ENCODE measurements at regions not wholly inside any gene's neighbourhood (a gene's known extent, or its start where the extent isn't known, plus 50 kb on each side); places are given as distances from the start of the nearest gene placed in this dataset.
"Not testable (repeated sequence)": the region's sequence is repeated elsewhere in the genome, so short reads cannot be mapped to it uniquely, and the experiment has no call there.

DNA sequence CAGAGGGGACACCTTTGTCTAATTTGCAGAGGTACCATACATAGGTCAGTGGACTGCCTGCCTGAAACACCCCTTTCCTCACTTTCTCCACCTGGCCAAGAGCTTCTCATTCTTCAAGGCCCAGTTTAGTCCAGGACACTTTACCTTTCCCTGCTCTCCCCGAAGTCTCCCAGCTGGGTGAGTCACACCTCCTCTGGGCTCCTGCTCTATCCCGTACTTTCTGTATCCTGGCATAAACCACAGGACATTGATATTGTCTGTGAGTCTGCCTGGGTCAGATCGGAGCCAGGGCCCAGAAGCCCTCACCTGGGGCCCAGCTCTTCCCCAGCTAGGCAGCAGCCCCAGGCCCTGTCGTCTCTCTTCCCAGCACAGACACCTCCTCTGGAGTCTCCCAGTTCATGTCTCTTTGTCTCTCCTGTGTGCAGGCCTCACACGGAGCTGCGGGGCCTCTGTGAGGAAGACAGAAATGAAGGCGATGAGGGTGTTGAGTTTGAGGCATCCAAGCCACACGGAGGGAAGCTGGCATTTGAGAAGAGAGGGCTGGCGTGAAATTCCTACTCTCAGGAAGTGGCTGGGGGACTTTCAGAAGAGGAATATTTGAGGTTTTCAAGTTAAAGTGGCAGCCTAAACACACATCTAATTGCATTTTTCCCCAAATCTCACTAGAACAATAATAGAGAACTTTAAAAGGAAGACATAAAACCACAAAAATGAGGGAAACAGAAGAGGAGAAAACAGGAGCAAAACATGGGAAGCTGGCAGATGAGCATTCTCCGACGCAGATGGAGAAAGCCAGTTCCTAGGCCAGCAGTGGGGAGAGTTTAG lies 79.6 kb upstream of the LAPTM4A start:
- peak; percentile 59 for DNase-seq (ENCODE audit: low spot score)

DNA sequence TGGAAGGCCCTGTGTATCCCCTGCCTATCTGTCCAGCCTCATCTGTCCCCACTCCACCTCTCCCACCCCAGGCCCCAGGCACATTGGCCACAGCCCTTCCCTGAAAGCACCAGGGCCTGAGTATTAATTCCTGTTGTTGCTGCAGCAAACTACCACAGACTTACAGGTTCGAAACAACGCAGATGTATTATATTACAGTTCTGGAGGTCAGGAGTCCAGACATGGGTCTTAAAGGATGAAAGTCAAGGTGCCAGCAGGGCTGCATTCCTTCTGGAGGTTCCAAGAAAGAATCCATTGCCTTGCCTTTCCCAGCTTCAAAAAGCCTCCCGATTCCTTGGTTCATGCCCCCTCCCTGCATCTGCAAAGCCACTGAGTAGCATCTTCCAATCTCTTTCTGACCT lies 78.7 kb upstream of the LAPTM4A start:
- no peak for DNase-seq (ENCODE audit: low spot score)

DNA sequence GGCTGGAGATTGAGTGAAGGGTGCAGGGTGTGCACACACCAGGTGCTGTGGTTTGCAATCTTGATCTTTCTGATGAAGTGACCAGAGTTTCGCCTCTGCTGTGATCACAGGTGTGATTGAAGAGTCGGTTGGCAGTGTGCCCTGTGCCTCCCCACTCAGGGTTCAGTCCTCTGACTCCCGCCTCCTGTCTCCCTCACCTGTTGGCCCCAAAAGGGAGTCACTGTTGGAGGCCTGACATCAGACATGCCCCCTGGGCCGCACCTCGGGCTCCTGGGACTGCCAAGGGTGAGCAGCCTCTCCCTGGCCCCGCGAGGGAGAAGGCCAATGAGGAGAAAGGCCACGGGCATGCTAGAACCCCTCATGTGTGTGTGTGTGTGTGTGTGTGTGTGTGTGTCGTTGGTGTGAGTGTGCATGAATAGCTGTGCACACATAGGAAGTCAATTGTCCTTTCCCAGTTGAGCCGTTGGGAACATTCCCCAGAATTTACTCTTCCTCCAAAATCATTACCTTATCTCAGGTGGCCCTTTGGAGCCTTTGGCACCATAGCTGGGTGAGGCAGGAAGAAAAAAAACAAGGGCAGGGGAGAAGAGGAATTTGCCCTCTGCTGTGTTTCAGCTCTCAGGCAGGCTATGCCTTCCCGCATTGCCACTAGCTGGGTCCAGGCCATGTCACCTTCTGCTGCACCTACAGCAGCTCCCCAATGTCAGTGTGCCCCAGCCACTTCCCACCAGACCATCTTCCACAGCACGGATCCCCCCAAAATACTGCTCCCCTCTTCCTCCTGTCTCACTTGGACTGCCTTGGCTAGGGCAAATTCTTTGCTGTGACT lies 78.1 kb upstream of the LAPTM4A start:
- DNase-seq (ENCODE audit: low spot score), result no peak

DNA sequence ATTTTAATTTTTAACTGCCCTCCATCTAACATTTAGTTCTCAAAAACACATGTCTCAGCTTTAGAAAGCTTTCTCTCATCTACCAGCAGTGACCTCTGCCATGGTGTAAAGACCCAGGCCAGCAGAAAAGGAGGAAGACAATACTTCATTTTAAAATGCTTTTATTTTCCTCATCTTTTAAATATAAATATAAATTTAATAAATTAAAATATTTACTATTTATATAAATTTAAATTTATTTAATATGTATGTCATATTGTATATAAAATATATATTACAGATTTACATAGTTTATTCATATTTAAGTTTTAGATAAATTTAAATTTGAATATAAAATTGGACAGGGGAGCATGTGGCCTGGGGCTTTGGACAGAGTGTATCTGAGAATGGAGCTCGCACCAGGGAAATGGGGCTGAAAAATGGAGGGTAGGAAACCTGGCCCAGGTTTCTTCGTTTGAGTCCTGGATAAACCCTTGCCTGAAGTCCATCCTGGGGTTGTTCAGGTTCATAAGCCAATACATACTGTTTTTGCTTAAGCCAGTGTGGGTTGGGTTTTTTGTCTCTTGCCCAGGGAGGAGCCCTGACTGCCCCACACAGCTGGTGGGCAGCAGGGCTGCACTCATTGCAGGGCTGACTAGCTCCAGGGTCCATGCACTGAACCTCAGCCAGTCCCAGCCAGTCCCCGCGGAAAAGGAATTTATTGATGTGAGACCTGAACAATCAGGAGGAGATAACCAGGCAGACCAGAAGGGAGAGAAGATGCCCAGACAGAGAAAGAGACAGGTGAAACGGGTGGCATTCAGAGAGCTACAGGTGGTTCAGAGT lies 77.3 kb upstream of the LAPTM4A start:
- no peak for DNase-seq (ENCODE audit: low spot score)

DNA sequence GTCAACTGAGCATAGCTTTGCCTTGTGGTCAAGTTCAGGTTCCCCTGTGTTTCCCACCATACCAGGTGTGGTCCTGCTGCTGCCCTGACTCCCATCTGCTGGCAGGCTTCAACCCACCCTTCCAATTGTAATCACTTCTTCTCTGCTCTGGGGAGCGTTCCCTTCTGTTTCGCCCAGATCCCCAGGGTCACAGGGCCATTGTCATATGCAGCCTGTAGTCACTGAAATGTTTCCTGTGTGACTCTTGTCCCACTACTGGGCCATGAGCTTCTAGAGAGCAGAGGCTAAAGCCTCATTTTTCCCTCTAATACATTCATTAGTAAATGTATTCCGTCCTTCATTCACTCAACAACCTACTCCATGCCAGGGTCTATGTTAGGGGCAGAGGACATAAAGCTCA lies 75.0 kb upstream of the LAPTM4A start:
- no peak for DNase-seq (ENCODE audit: low spot score)

DNA sequence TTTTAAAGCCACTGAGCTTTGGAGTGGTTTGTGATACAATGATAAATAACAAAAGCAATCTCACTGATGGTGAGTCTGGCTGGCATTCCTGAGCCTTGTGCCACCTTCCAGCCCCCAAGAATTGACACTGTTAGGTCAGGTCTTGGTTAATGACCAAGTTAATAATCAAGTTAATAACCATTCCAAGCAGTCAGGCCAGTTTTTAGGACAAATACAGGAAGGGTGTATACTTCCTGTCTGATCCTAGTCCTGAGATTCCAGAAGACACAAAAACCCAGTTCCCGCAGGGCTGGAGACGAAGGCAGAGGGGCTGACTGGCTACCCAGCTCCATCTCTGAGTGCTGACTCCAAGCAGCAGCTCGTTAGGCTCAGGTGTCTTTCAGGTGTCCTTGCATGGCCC lies 74.6 kb upstream of the LAPTM4A start:
- DNase-seq (ENCODE audit: low spot score), result no peak

DNA sequence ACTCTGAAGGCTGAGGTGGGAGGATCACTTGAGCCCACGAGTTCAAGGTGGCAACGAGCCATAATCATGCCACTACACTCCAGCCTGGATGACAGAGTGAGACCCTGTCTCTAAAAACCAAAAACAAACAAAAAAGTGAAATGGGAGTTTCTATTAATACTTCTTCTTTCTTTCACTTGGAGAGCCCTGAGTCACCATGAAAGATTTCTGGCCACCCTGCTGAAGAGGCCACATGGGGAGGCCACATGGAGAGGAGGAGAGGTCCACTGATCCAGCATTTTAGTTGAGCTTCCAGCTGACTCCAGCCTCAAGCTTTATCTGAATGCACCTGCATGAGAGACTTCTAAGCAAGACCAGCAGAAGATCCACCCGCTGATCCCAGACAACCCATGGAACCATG lies 74.2 kb upstream of the LAPTM4A start:
- DNase-seq (ENCODE audit: low spot score), result no peak

DNA sequence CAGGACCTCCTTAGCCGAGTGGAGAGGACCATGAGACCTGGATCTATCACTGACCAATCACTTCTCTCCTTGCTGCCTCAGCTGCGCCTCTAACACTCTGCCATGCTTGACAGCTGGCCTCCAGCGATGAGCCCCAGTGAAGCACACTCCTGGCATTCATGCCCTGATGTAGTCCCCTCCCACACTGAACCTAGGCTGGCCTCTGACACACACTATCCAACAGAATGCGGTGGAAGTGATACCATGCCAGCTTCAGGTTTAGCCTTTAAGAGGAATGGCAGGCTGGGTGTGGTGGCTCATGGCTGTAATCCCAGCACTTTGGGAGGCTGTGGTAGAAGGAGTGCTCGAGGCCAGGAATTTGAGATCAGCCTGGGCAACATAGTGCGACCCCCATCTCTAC lies 73.7 kb upstream of the LAPTM4A start:
- DNase-seq (ENCODE audit: low spot score), result no peak

DNA sequence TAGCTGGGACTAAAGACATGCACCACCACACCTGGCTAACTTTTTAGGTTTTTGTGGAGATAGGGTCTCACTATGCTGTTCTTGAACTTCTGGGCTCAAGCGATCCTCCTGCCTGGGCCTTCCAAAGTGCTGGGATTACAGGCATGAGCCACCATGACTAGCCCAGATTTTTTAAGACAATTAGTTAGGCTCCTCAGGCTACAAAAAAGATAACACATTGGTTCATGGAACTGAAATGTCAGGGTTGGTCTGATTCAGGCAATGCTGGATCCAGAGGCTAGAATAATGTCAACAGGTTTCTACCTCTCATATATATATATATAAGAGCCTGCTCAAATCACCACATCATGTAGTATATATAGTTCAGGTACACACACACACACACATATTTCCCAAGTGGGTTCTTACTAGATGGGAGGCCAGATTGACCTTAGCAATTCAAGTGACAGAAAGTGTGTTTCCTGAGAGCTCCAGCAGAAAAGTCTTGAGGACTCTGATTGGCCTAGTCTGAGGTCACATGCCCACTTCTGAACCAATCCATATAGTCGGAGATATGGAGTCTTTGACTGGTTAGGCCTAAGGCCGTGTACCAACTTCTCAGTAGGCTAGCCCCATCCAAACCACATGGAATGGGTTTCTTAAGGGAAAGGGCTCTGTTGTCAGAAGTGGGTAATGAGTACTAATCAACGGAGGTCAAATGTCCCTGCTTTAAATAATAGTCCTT lies 72.6 kb upstream of the LAPTM4A start:
- no peak for DNase-seq (ENCODE audit: low spot score)

DNA sequence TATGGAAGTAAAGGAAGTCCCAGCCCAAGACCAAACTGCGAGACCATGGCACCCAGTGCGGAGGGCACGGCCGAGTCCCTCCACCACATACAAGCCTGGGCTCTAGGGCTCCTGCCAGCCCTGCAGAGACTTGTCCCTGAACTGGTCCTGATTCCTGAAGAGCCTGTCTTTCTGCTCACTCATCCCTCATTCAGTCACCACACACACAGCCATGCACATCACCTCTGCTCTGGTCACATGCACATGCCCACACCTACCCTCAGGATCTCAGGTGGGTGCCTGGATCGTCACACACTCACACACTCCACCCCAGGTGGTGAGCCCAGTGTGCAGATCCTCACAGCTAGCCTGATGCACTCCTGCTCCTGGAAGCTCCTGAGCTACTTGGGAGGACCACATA lies 71.4 kb upstream of the LAPTM4A start:
- no peak for DNase-seq (ENCODE audit: low spot score)

DNA sequence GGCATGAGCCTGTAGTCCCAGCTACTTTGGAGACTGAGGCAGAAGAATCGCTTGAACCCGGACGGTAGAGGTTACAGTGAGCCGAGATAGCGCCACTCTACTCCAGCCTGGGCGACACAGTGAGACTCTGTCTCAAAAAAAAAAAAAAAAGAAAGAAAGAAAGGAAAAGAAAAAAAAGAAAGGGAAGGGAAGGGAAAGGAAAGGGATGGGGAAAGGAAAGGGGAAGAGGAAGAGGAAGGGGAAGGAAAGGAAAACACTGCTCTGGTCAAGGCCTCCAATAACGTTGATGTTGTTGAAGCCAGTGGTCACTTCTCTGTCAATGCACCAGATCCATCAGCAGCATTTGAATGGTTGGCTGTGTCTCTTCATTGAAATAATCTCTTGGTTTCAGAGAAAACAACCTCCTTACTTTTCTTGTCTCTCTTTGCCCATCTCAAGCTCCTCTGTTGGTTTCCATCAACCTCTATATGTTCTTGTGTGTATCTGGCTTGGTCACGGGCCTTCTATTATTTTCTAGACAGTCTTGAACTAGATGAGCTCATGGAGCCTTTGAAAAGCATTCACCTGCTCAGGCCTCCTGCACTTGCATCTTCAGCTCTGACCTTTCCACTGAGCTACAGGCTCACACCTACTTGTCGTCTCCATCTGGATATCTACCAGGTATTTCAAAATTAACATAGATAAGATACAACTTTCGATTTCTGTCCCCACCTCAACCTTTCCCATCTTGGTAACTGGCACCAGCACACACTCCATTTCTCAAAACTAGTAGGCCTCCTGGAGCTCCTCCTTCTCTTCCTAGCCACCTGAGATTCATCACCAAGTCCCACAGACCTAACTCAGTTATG lies 69.4 kb upstream of the LAPTM4A start:
- DNase-seq (ENCODE audit: low spot score), result no peak

DNA sequence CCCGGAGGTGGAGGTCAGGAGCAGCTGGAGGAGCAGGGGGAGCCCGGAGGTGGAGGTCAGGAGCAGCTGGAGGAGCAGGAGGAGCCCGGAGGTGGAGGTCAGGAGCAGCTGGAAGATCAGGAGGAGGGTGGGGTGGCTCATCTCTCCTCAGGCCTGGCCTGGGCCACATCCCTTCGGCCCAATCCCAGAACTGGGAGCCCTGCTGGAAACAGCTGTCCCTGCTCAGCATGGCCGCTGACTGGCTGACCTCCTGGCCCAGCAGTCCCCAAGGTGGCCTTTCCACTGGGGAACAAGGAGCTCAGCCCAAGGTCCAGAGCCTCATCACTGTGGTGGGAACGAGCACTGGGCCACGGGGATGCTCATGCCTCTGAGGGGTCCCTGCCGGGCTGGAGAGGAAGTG lies 66.6 kb upstream of the LAPTM4A start:
- DNase-seq (ENCODE audit: low spot score), result no peak

DNA sequence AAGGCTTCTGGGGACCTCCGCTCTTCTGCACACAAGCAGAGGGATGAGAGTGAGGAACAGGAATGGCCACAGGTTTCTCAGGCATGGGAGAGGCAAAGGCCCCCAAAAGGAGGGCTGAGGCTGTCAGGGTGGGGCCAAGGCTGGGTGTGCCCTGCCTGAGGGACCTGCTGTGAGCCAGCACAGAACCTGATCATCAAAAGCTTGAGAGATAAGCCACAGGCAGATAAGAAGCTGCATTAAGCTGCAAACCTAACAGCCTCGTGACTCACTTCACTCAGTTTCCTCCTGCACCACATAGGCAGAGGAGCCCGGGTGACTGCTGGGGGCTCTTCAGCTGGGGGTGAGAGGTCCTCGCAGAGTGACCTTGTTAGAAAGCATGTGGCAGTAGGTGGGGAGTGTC lies 64.5 kb upstream of the LAPTM4A start:
- peak; percentile 46 for DNase-seq (ENCODE audit: low spot score)

DNA sequence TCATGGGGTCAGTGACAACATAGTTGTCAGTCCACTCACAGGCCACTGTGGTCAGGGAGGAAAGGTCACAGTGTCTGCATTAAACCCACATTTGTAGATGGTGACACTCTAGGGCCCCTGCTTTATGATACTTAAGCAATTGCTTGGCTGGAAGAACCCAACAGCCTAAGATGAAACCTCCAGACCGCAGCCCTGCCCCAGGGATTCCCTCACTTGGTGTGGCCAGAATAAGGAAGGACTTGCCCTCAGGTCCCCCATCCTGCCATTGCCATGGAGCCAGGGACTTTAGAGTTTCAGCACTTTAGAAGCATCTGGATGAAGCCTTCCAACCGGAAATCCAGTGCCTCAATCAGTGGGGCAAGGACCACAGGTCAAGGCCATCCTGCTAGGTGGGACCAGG lies 63.9 kb upstream of the LAPTM4A start:
- DNase-seq (ENCODE audit: low spot score), result no peak

DNA sequence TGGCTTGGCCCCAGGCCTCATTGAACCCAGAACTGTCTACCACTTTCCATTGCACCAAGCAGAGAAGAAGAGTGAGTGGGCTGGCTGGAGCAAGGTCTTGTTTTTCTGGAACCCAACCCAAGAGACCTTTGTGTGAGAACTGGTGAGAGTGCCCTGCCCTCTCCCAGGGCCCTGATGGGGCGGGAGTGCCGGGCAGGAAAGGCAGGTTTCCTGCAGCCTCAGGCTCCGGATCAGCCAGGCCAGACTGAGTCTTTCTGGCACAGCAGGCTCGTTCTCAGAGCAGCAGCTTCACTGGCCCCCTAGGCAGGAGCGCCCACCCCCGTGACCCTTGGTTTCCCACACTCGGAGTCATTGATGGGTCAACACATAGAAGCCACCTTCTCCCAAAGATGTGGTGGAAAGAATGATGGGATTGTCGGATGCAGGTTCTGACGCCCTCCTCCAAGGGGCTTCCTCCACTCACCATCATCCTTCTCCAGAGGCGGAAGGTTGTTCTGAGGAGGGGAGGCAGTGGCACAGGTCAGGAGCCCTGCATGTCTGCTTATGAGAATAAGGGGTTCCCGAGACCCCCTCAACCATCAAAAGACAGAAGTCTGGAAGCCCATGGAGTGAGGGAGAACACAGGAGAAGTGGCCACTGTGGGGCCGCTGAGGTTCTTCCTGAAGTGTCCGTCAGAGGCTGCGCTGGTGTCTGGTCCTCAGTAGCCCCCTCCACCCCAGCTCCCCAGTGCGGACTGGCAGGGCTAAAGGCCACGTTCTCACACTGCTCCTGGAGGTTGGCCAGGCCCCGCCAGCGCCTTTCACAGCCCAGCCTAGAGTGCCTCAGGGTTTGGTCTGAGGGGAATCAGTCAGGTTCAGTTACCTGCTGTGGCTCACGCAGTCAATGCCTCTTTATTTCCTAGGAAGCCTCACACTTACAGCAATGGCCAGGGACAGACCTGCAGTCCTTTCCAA lies 62.8 kb upstream of the LAPTM4A start:
- DNase-seq (ENCODE audit: low spot score), result no peak

DNA sequence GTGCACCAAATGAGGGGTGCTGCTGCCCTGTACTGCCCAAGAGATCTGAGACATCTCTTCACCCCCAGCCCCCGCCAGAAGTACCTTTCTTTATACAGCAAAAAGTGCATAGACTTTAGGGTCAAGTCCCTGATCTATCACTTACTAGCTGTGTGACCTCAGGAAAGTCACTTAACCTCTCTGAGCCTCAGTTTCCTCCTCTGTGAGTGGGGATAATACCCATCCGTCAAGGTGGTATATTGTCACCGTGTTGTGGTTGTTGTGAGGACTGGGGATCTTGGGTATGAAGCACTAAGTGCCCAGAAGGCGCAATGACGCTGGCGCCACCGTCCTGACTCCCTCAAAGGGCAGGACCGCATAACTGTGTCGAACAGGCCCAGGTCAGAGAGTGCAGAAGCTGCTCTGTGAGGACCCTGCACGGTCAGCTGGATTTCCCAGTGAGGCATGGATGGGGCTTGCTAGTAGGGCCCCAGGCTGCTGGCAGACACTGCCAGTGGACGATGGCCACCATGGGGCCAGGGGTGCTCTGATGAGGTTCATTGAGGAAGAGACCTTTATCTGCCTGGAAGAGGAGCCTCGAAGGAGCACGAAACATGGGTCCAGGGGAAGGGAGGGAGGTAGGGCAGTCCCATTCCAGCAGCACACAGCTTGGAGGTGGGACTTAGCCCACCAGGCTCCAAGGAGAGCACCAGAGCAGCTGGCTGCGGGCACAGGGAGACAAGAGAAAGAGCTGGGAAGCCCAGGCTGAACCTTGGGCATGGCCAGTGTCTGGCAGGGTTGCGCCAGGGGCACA lies 61.8 kb upstream of the LAPTM4A start:
- DNase-seq (ENCODE audit: low spot score), result no peak

DNA sequence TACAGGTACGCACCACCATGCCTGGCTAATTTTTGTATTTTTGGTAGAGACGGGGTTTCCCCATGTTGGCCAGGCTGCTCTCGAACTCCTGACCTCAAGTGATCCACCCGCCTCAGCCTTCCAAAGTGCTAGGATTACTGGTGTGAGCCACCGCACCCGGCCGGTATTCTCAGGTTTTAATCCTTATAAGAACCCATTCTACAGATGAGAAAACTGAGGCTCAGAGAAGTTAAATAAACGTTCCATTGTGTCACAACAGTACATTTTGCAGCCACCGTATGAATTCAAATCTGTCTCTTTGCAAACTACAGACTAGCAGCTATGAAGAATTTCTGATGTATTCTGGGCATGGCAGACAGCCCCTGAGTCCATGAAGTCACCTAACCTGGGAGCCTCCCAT lies 60.9 kb upstream of the LAPTM4A start:
- not testable (repeated sequence) for DNase-seq (ENCODE audit: low spot score)

DNA sequence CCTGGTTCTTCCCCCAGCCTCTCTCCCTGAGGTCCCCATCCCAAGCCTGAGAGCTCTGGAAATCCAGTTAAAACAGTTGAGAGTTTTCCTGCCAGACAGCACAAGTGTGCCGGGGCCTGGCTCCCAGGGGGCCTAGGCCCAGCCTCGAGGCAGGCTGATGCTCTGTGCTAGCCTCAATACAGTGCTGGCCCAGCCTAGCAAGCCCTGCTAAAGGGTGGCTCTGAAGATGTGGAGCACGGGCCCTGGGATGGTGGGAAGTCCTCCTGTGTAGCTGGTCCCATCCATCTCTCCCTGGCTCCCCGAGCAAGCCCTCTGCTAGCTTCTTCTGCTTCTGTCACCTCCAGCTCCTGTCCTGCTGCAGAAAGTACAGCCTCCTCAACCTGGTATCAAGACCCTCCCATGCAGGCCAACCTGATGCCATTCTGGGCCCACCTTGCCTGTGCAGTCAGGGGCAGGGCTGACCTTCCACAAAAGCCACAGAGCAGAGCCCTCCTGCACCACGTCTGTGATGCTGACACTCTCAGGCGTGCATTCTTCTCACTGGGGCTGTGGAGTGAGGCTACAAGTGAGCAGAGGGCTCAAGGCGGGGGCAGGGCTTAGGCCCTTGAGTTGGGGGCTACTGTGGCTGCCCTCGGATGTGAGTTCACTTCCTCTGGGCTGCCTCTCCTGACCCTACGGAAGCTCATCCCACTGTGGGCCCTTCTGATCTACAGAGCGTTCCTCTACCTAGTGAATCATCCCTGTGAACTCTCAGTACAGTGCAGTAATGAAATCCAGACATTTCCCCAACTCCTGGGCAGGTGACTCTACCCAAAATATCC lies 60.1 kb upstream of the LAPTM4A start:
- no peak for DNase-seq (ENCODE audit: low spot score)

All from A172 (cell line).